PC-9 (cell line): ENCODE measurements at regions not wholly inside any gene's neighbourhood (a gene's known extent, or its start where the extent isn't known, plus 50 kb on each side); places are given as distances from the start of the nearest gene placed in this dataset.

Experiments
- BruUV-seq: library from RNA; stranded (reverse); fragments of 400-500 nt; replicated peaks from 2 replicates; lab custom pipeline; 2021; lab: Mats Ljungman, UMichigan
- CTCF ChIA-PET: fragments of 300-600 bp; sonication (Branson Sonifier 250); formaldehyde crosslinking; loops from one replicate; lab custom pipeline; 2022; ENCODE audit warnings: antibody characterized with exemption; lab: Charles Lee
- POLR2A ChIA-PET: fragments of 300-600 bp; sonication (Branson Sonifier 250); formaldehyde crosslinking; loops from one replicate; lab custom pipeline; 2022; ENCODE audit warnings: antibody characterized with exemption; ENCODE audit not compliant: unreplicated experiment; lab: Charles Lee
- DNase-seq, 2 experiments: peaks; one replicate each; pipeline versions ENCODE4 v3.0.0 to v3.0.0-alpha.2; 2015 to 2022; ENCODE audit warnings: mixed read lengths in 1 of 2
- H2AFZ ChIP-seq: fragments of 200-600 bp; sonication (generic); 2 replicates; pipeline ENCODE4 v1.8.1; 2017; ENCODE audit warnings: antibody characterized with exemption
- H3F3A ChIP-seq: fragments of 200-600 bp; sonication (generic); 2 replicates; pipeline ENCODE4 v1.8.1; 2017; ENCODE audit warnings: antibody characterized with exemption, mild to moderate bottlenecking, low read depth; ENCODE audit not compliant: insufficient read depth
- H3K27ac ChIP-seq: fragments of 200-600 bp; sonication (generic); 2 replicates; pipeline ENCODE4 v1.6.1; 2016; ENCODE audit warnings: mixed run types
- H3K27me3 ChIP-seq: fragments of 200-600 bp; sonication (generic); 2 replicates; pipeline ENCODE4 v1.6.1; 2016; ENCODE audit warnings: low read depth, mixed run types; ENCODE audit not compliant: insufficient read depth
- H3K36me3 ChIP-seq: fragments of 200-600 bp; sonication (generic); 2 replicates; pipeline ENCODE4 v1.6.1; 2016; ENCODE audit warnings: low read depth, mixed run types
- H3K4me1 ChIP-seq: fragments of 200-600 bp; sonication (generic); replicated peaks from 2 replicates; pipeline ENCODE4 v1.6.1; 2016; ENCODE audit warnings: mixed run types; ENCODE audit not compliant: insufficient read depth
- H3K4me2 ChIP-seq: fragments of 200-600 bp; sonication (generic); 2 replicates; pipeline ENCODE4 v1.6.1; 2017; ENCODE audit warnings: mixed run types
- H3K4me3 ChIP-seq: fragments of 200-600 bp; sonication (generic); 2 replicates; pipeline ENCODE4 v1.6.1; 2016; ENCODE audit warnings: mixed run types
- H3K79me2 ChIP-seq: fragments of 200-600 bp; sonication (generic); 2 replicates; pipeline ENCODE4 v1.6.1; 2017; ENCODE audit warnings: low read depth, mixed run types
- H3K9me2 ChIP-seq: fragments of 200-600 bp; sonication (generic); 2 replicates; pipeline ENCODE4 v1.8.1; 2017; ENCODE audit warnings: mild to moderate bottlenecking; ENCODE audit not compliant: insufficient read depth
- H3K9me3 ChIP-seq: fragments of 200-600 bp; sonication (generic); 2 replicates; pipeline ENCODE4 v1.8.1; 2016; ENCODE audit warnings: low read depth; ENCODE audit not compliant: insufficient read depth
- H4K20me1 ChIP-seq: fragments of 200-600 bp; sonication (generic); 2 replicates; pipeline ENCODE4 v1.8.1; 2017; ENCODE audit not compliant: insufficient read depth
- CTCF ChIP-seq: fragments of 200-600 bp; sonication (generic); conservative IDR thresholded peaks from 2 replicates; pipeline ENCODE4 v1.6.1; 2017; ENCODE audit warnings: mixed run types, antibody characterized with exemption, mild to moderate bottlenecking, moderate library complexity
- EZH2 ChIP-seq: fragments of 200-600 bp; sonication (generic); IDR thresholded peaks from 2 replicates; pipeline ENCODE4 v1.8.0; 2017; ENCODE audit warnings: antibody characterized with exemption, low read depth
- intact Hi-C: fragments of 100-400 bp; cut with micrococcal nuclease; formaldehyde crosslinking; loops from one replicate; pipeline ENCODE4 v1.10.0; 2022; ENCODE audit not compliant: unreplicated experiment

GRCh38 chr15:70501849-70502248, 261.5 kb downstream of the UACA start:
- Histone ChIP-seq H3K27ac (no peak overlapping the region), H3K27me3 (no peaks in the 10 kb centered on the region), H3K79me2 (no peaks in the 10 kb centered on the region), H3K9me3 (no peaks in the 10 kb centered on the region), H3K4me3 (no peak overlapping the region), H3K4me1 (peaks cover 42% of the 10 kb centered on the region), H2AFZ (no peak overlapping the region), H3K9me2 (no peaks in the 10 kb centered on the region), H3K4me2 (no peak overlapping the region), H3K36me3 (no peaks in the 10 kb centered on the region), H3F3A (peaks cover 28% of the 10 kb centered on the region), H4K20me1 (no peaks in the 10 kb centered on the region)
- CTCF ChIA-PET = no interaction called here
- POLR2A ChIA-PET = interaction anchor here (0.6 kb wide), 1 partner anchor 750 kb away, joined by 4 read pairs; no protein-coding TSS in a partner anchor
- intact Hi-C loops = no loop called here
- no TSS peak for BruUV-seq
- no peak for DNase-seq
- no peak for TF ChIP-seq CTCF
- no peak for TF ChIP-seq EZH2

- ChIA-PET CTCF (no interaction called here), POLR2A (interaction anchor here (0.6 kb wide), 1 partner anchor 751 kb away, joined by 4 read pairs; no protein-coding TSS in a partner anchor)
- peaks cover 42% of the 10 kb centered on the region for H3K4me1 ChIP-seq
- no peak overlapping the region for H3K4me2 ChIP-seq
- intact Hi-C loops = no loop called here
- no peak overlapping the region for H3K4me3 ChIP-seq
- H4K20me1 ChIP-seq = no peaks in the 10 kb centered on the region
- no peaks in the 10 kb centered on the region for H3K79me2 ChIP-seq
- no peaks in the 10 kb centered on the region for H3K9me2 ChIP-seq
- H3K9me3 ChIP-seq = no peaks in the 10 kb centered on the region
- H2AFZ ChIP-seq = no peak overlapping the region
- peaks cover 26% of the 10 kb centered on the region for H3F3A ChIP-seq
- no peak for TF ChIP-seq EZH2
- TF ChIP-seq CTCF = no peak
- BruUV-seq = no TSS peak
- H3K27ac ChIP-seq = no peak overlapping the region
- H3K36me3 ChIP-seq = no peaks in the 10 kb centered on the region
- H3K27me3 ChIP-seq = no peaks in the 10 kb centered on the region
- DNase-seq = no peak
Observed at GRCh38 chr15:70501121-70501727, 262.1 kb downstream of the UACA start.

- BruUV-seq = no TSS peak
- H3K36me3 ChIP-seq = no peaks in the 10 kb centered on the region
- TF ChIP-seq CTCF (no peak), EZH2 (no peak)
- H3K4me3 ChIP-seq = no peak overlapping the region
- H3K4me2 ChIP-seq = no peak overlapping the region
- no peaks in the 10 kb centered on the region for H3K27me3 ChIP-seq
- intact Hi-C loops = no loop called here
- H3F3A ChIP-seq = peaks cover 26% of the 10 kb centered on the region
- H4K20me1 ChIP-seq = no peaks in the 10 kb centered on the region
- no peak overlapping the region for H2AFZ ChIP-seq
- no peak for DNase-seq
- no peaks in the 10 kb centered on the region for H3K9me3 ChIP-seq
- ChIA-PET POLR2A (no interaction called here), CTCF (no interaction called here)
- no peak overlapping the region for H3K27ac ChIP-seq
- H3K9me2 ChIP-seq = no peaks in the 10 kb centered on the region
- peaks cover 42% of the 10 kb centered on the region for H3K4me1 ChIP-seq
- H3K79me2 ChIP-seq = no peaks in the 10 kb centered on the region
Observed at GRCh38 chr15:70499791-70500190, 263.6 kb downstream of the UACA start.
